Esophagus squamous epithelium (tissue), 4 donors: ENCODE measurements at regions not wholly inside any gene's neighbourhood (a gene's known extent, or its start where the extent isn't known, plus 50 kb on each side); places are given as distances from the start of the nearest gene placed in this dataset.

Experiments
- POLR2A ChIP-seq, 4 donors: fragments of 450-650 bp; IDR thresholded peaks; one replicate each; pipeline ENCODE4 v1.6.1; 2017; ENCODE audit warnings: antibody characterized with exemption in 4 of 4, mild to moderate bottlenecking in 4 of 4, moderate library complexity in 3 of 4
- TF ChIP-seq, protein P1 (sequence below), 6 experiments: fragments of 450-650 bp in 4 of 6; fragments of 200-600 bp in 2 of 6; sonication (generic) in 2 of 6; IDR thresholded peaks; one replicate each; pipeline ENCODE4 v1.5.1; 2016 to 2019; ENCODE audit warnings: antibody characterized with exemption in 6 of 6, mild to moderate bottlenecking in 4 of 6, moderate library complexity in 4 of 6

DNA sequence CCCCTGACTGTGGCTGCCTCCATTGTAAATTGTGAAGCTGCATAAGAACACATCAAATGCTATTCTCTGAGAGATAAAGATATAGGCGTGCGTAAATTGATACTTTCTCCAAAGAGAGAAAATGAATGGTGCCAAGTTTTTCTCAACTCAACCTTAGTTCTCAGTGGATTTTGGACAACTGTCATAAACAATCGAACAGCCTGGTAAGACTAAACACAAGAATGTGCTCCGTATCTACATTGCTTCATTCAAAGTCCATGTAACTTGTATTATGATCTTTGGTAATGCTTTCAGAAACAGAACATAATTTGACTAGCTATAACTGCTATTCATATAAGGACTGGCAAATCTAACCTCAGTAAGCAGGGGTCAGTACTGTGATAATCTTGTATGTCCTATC lies 429.1 kb downstream of the SEMA3D start:
- TF ChIP-seq, protein P1, sequence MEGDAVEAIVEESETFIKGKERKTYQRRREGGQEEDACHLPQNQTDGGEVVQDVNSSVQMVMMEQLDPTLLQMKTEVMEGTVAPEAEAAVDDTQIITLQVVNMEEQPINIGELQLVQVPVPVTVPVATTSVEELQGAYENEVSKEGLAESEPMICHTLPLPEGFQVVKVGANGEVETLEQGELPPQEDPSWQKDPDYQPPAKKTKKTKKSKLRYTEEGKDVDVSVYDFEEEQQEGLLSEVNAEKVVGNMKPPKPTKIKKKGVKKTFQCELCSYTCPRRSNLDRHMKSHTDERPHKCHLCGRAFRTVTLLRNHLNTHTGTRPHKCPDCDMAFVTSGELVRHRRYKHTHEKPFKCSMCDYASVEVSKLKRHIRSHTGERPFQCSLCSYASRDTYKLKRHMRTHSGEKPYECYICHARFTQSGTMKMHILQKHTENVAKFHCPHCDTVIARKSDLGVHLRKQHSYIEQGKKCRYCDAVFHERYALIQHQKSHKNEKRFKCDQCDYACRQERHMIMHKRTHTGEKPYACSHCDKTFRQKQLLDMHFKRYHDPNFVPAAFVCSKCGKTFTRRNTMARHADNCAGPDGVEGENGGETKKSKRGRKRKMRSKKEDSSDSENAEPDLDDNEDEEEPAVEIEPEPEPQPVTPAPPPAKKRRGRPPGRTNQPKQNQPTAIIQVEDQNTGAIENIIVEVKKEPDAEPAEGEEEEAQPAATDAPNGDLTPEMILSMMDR (IDR thresholded peaks at IDR 0.05): no peak
- TF ChIP-seq POLR2A (IDR thresholded peaks at IDR 0.05): no peak
